ENCODE measurements at regions not wholly inside any gene's neighbourhood (a gene's known extent, or its start where the extent isn't known, plus 50 kb on each side); places are given as distances from the start of the nearest gene placed in this dataset.

GRCh38 chr6:125451750-125452149 lies 150.0 kb upstream of the HDDC2 start:
- no TSS peak for BruUV-seq (replicated peaks)
- H3K27me3 ChIP-seq (ENCODE audit: control insufficient read depth in 2 of 2, insufficient read depth in 2 of 2, low read length in 2 of 2) = no peaks in the 10 kb centered on the region
- H4K20me1 ChIP-seq (replicated peaks; ENCODE audit: control insufficient read depth, extremely low read depth, insufficient read depth, low read length) = no peaks in the 10 kb centered on the region
- H3K9ac ChIP-seq (replicated peaks; ENCODE audit: extremely low read depth, insufficient read depth, low read length) = no peak overlapping the region
- dilution Hi-C loops (cut with MboI; ENCODE audit: extremely low pct_ligation_motif_present, low sequenced_read_pairs) (no loop called here), intact Hi-C loops (cut with micrococcal nuclease) (no loop called here)
- no peaks in the 10 kb centered on the region for H3K9me1 ChIP-seq (replicated peaks; ENCODE audit: control insufficient read depth, extremely low read depth, insufficient read depth, low read length)
- FAIRE-seq (no peak), DNase-seq (ENCODE audit: low read depth, low spot score) (no peak)
- H3K36me3 ChIP-seq (ENCODE audit: control insufficient read depth in 2 of 2, extremely low read depth in 1 of 2, insufficient read depth in 2 of 2, low read length in 2 of 2) = no peaks in the 10 kb centered on the region
- H2AFZ ChIP-seq (ENCODE audit: low read depth, low read length) = no peak overlapping the region
- ChIA-PET CTCF (no interaction called here), POLR2A (no interaction called here)
- no peaks in the 10 kb centered on the region for H3K9me3 ChIP-seq (replicated peaks; ENCODE audit: control insufficient read depth, insufficient read depth, low read length)
- H3K4me2 ChIP-seq (ENCODE audit: insufficient read depth, low read length) = no peak overlapping the region
- TF ChIP-seq POLR2A (IDR thresholded peaks at IDR 0.05; ENCODE audit: low read depth, low read length) = no peak
- no peak for TF ChIP-seq EZH2 (IDR thresholded peaks at IDR 0.05; ENCODE audit: borderline replicate concordance, low read depth, low read length, severe bottlenecking)
- no peak for TF ChIP-seq POLR2AphosphoS5 (IDR thresholded peaks at IDR 0.05; ENCODE audit: insufficient read depth, low read depth, low read length)
- no peak for TF ChIP-seq JUN (IDR thresholded peaks at IDR 0.05; ENCODE audit: borderline replicate concordance, insufficient read depth, insufficient read length, low read depth)
- TF ChIP-seq MYC (IDR thresholded peaks at IDR 0.05; ENCODE audit: low read depth, low read length) = no peak
- TF ChIP-seq FOS (IDR thresholded peaks at IDR 0.05; ENCODE audit: borderline replicate concordance, insufficient read depth, low read length) = no peak
- no peak for TF ChIP-seq CTCF (IDR thresholded peaks at IDR 0.05; ENCODE audit: extremely low read depth in 1 of 2, insufficient read depth in 1 of 2, low read depth in 1 of 2, low read length in 2 of 2)
- no peak for TF ChIP-seq GATA2 (IDR thresholded peaks at IDR 0.05; ENCODE audit: insufficient read depth, insufficient read length, low read depth, low read length)
- TF ChIP-seq MAX (IDR thresholded peaks at IDR 0.05; ENCODE audit: insufficient read depth, insufficient read length) = no peak
- H3K4me1 ChIP-seq (ENCODE audit: control insufficient read depth, extremely low read depth, insufficient read depth, low read length) = no peaks in the 10 kb centered on the region
- H3K79me2 ChIP-seq (ENCODE audit: control insufficient read depth, insufficient read depth, low read length) = no peaks in the 10 kb centered on the region
- no peak overlapping the region for H3K27ac ChIP-seq (ENCODE audit: insufficient read depth, low read depth, low read length)
- no peak overlapping the region for H3K4me3 ChIP-seq (replicated peaks in 1 of 3; ENCODE audit: insufficient read depth in 1 of 3, low read depth in 1 of 3, low read length in 3 of 3)

Measured in endothelial cell of umbilical vein (primary cell).